ENCODE measurements at regions not wholly inside any gene's neighbourhood (a gene's known extent, or its start where the extent isn't known, plus 50 kb on each side); places are given as distances from the start of the nearest gene placed in this dataset.

- Mint-ChIP-seq H3K9me3 (peaks cover 7% of the 10 kb centered on the region), H3K36me3 (ENCODE audit: low read depth) (no peaks in the 10 kb centered on the region), H3K27me3 (no peaks in the 10 kb centered on the region), H3K4me1 (no peaks in the 10 kb centered on the region), H3K27ac (no peak overlapping the region), H3K4me3 (no peak overlapping the region)
- DNase-seq = no peak
- intact Hi-C loops (cut with micrococcal nuclease) = no loop called here
Observed at GRCh38 chr5:8349855-8350254, 480.9 kb downstream of the MTRR start.

- no peaks in the 10 kb centered on the region for H3K36me3 Mint-ChIP-seq (ENCODE audit: low read depth)
- H3K27me3 Mint-ChIP-seq = no peaks in the 10 kb centered on the region
- intact Hi-C loops (cut with micrococcal nuclease) = no loop called here
- no peaks in the 10 kb centered on the region for H3K9me3 Mint-ChIP-seq
- no peaks in the 10 kb centered on the region for H3K4me1 Mint-ChIP-seq
- H3K4me3 Mint-ChIP-seq = no peak overlapping the region
- no peak for DNase-seq
- H3K27ac Mint-ChIP-seq = no peak overlapping the region
Observed at GRCh38 chr5:8350644-8351339, 481.8 kb downstream of the MTRR start.

- no peak for DNase-seq
- H3K27ac Mint-ChIP-seq = no peak overlapping the region
- no peaks in the 10 kb centered on the region for H3K4me1 Mint-ChIP-seq
- no peak overlapping the region for H3K4me3 Mint-ChIP-seq
- no peaks in the 10 kb centered on the region for H3K27me3 Mint-ChIP-seq
- H3K9me3 Mint-ChIP-seq = no peaks in the 10 kb centered on the region
- intact Hi-C loops (cut with micrococcal nuclease) = no loop called here
- H3K36me3 Mint-ChIP-seq (ENCODE audit: low read depth) = no peaks in the 10 kb centered on the region
Observed at GRCh38 chr5:8355981-8356380, 487.0 kb downstream of the MTRR start.

- no peak for DNase-seq
- Mint-ChIP-seq H3K4me1 (no peaks in the 10 kb centered on the region), H3K36me3 (ENCODE audit: low read depth) (no peaks in the 10 kb centered on the region), H3K9me3 (no peaks in the 10 kb centered on the region), H3K4me3 (no peak overlapping the region), H3K27me3 (no peaks in the 10 kb centered on the region), H3K27ac (no peak overlapping the region)
- intact Hi-C loops (cut with micrococcal nuclease) = no loop called here
Observed at GRCh38 chr5:8360012-8360411, 491.1 kb downstream of the MTRR start.

GRCh38 chr5:8362495-8362894 is 493.5 kb downstream of the MTRR start:
- Mint-ChIP-seq H3K27ac (no peak overlapping the region), H3K27me3 (no peaks in the 10 kb centered on the region), H3K4me3 (no peak overlapping the region), H3K4me1 (no peaks in the 10 kb centered on the region), H3K36me3 (ENCODE audit: low read depth) (no peaks in the 10 kb centered on the region), H3K9me3 (no peaks in the 10 kb centered on the region)
- intact Hi-C loops (cut with micrococcal nuclease) = no loop called here
- DNase-seq = no peak

- Mint-ChIP-seq H3K36me3 (ENCODE audit: low read depth) (no peaks in the 10 kb centered on the region), H3K9me3 (no peaks in the 10 kb centered on the region), H3K27ac (no peak overlapping the region), H3K27me3 (no peaks in the 10 kb centered on the region), H3K4me1 (no peaks in the 10 kb centered on the region), H3K4me3 (no peak overlapping the region)
- no peak for DNase-seq
- intact Hi-C loops (cut with micrococcal nuclease) = no loop called here
Observed at GRCh38 chr5:8363138-8363537, 494.2 kb downstream of the MTRR start.

- Mint-ChIP-seq H3K27ac (no peak overlapping the region), H3K27me3 (no peaks in the 10 kb centered on the region), H3K4me1 (no peaks in the 10 kb centered on the region), H3K4me3 (no peak overlapping the region), H3K9me3 (no peaks in the 10 kb centered on the region), H3K36me3 (ENCODE audit: low read depth) (no peaks in the 10 kb centered on the region)
- intact Hi-C loops (cut with micrococcal nuclease) = no loop called here
- DNase-seq = no peak
Observed at GRCh38 chr5:8366266-8366665, 497.3 kb downstream of the MTRR start.

GRCh38 chr5:8376478-8376877 is 507.5 kb downstream of the MTRR start:
- intact Hi-C loops (cut with micrococcal nuclease) = no loop called here
- no peak for DNase-seq
- Mint-ChIP-seq H3K9me3 (no peaks in the 10 kb centered on the region), H3K27me3 (no peaks in the 10 kb centered on the region), H3K4me3 (no peak overlapping the region), H3K36me3 (ENCODE audit: low read depth) (no peaks in the 10 kb centered on the region), H3K27ac (no peak overlapping the region), H3K4me1 (no peaks in the 10 kb centered on the region)

- Mint-ChIP-seq H3K9me3 (no peaks in the 10 kb centered on the region), H3K4me3 (no peak overlapping the region), H3K36me3 (ENCODE audit: low read depth) (no peaks in the 10 kb centered on the region), H3K4me1 (no peaks in the 10 kb centered on the region), H3K27me3 (no peaks in the 10 kb centered on the region), H3K27ac (no peak overlapping the region)
- intact Hi-C loops (cut with micrococcal nuclease) = no loop called here
- DNase-seq = no peak
Observed at GRCh38 chr5:8381972-8382371, 513.0 kb downstream of the MTRR start.

GRCh38 chr5:8382456-8382855 is 513.5 kb downstream of the MTRR start:
- H3K27me3 Mint-ChIP-seq = no peaks in the 10 kb centered on the region
- H3K4me1 Mint-ChIP-seq = no peaks in the 10 kb centered on the region
- DNase-seq = no peak
- no peaks in the 10 kb centered on the region for H3K36me3 Mint-ChIP-seq (ENCODE audit: low read depth)
- H3K4me3 Mint-ChIP-seq = no peak overlapping the region
- no peaks in the 10 kb centered on the region for H3K9me3 Mint-ChIP-seq
- H3K27ac Mint-ChIP-seq = no peak overlapping the region
- intact Hi-C loops (cut with micrococcal nuclease) = no loop called here

- no peaks in the 10 kb centered on the region for H3K36me3 Mint-ChIP-seq (ENCODE audit: low read depth)
- no peak overlapping the region for H3K27ac Mint-ChIP-seq
- no peaks in the 10 kb centered on the region for H3K9me3 Mint-ChIP-seq
- no peaks in the 10 kb centered on the region for H3K27me3 Mint-ChIP-seq
- H3K4me3 Mint-ChIP-seq = no peak overlapping the region
- intact Hi-C loops (cut with micrococcal nuclease) = no loop called here
- DNase-seq = no peak
- no peaks in the 10 kb centered on the region for H3K4me1 Mint-ChIP-seq
Observed at GRCh38 chr5:8383616-8384015, 514.7 kb downstream of the MTRR start.

- Mint-ChIP-seq H3K4me3 (no peak overlapping the region), H3K27me3 (no peaks in the 10 kb centered on the region), H3K27ac (no peak overlapping the region), H3K9me3 (peaks cover 6% of the 10 kb centered on the region), H3K4me1 (no peaks in the 10 kb centered on the region), H3K36me3 (ENCODE audit: low read depth) (no peaks in the 10 kb centered on the region)
- intact Hi-C loops (cut with micrococcal nuclease) = no loop called here
- no peak for DNase-seq
Observed at GRCh38 chr5:8386719-8387288, 517.9 kb downstream of the MTRR start.

GRCh38 chr5:8391911-8392310 is 523.0 kb downstream of the MTRR start:
- H3K4me3 Mint-ChIP-seq = no peak overlapping the region
- DNase-seq = no peak
- peaks cover 6% of the 10 kb centered on the region for H3K9me3 Mint-ChIP-seq
- no peaks in the 10 kb centered on the region for H3K27me3 Mint-ChIP-seq
- intact Hi-C loops (cut with micrococcal nuclease) = no loop called here
- H3K4me1 Mint-ChIP-seq = no peaks in the 10 kb centered on the region
- H3K27ac Mint-ChIP-seq = no peak overlapping the region
- no peaks in the 10 kb centered on the region for H3K36me3 Mint-ChIP-seq (ENCODE audit: low read depth)

GRCh38 chr5:8393240-8393639 is 524.3 kb downstream of the MTRR start:
- H3K36me3 Mint-ChIP-seq (ENCODE audit: low read depth) = no peaks in the 10 kb centered on the region
- no peaks in the 10 kb centered on the region for H3K27me3 Mint-ChIP-seq
- no peak overlapping the region for H3K27ac Mint-ChIP-seq
- H3K4me3 Mint-ChIP-seq = no peak overlapping the region
- DNase-seq = no peak
- intact Hi-C loops (cut with micrococcal nuclease) = no loop called here
- H3K4me1 Mint-ChIP-seq = no peaks in the 10 kb centered on the region
- peaks cover 6% of the 10 kb centered on the region for H3K9me3 Mint-ChIP-seq

GRCh38 chr5:8394965-8395364 is 526.0 kb downstream of the MTRR start:
- Mint-ChIP-seq H3K36me3 (ENCODE audit: low read depth) (no peaks in the 10 kb centered on the region), H3K9me3 (no peaks in the 10 kb centered on the region), H3K4me3 (no peak overlapping the region), H3K4me1 (no peaks in the 10 kb centered on the region), H3K27ac (no peak overlapping the region), H3K27me3 (no peaks in the 10 kb centered on the region)
- intact Hi-C loops (cut with micrococcal nuclease) = no loop called here
- DNase-seq = no peak
